ENCODE measurements at regions not wholly inside any gene's neighbourhood (a gene's known extent, or its start where the extent isn't known, plus 50 kb on each side); places are given as distances from the start of the nearest gene placed in this dataset.

- DNase-seq (ENCODE audit: low read depth), result no peak
- no peak overlapping the region for H3K4me3 ChIP-seq (ENCODE audit: low read depth, low read length)
- no peak for TF ChIP-seq CTCF (IDR thresholded peaks at IDR 0.05; ENCODE audit: insufficient read depth, low read depth, low read length)
These were observed 209.7 kb upstream of the TUT7 start for GRCh38 chr9:86563936-86564335.

- DNase-seq (ENCODE audit: low read depth), result peak; percentile 76
- no peak for TF ChIP-seq CTCF (IDR thresholded peaks at IDR 0.05; ENCODE audit: insufficient read depth, low read depth, low read length)
These were observed 209.1 kb upstream of the TUT7 start for GRCh38 chr9:86563350-86563749.

GRCh38 chr9:86562691-86563090, 208.5 kb upstream of the TUT7 start:
- no peak overlapping the region for H3K4me3 ChIP-seq (ENCODE audit: low read depth, low read length)
- no peak for DNase-seq (ENCODE audit: low read depth)
- no peak for TF ChIP-seq CTCF (IDR thresholded peaks at IDR 0.05; ENCODE audit: insufficient read depth, low read depth, low read length)

More at GRCh38 chr9:86563350-86563749, 209.1 kb upstream of the TUT7 start:
- H3K4me3 ChIP-seq (ENCODE audit: low read depth, low read length), result no peak overlapping the region

GRCh38 chr9:86557918-86558317, 203.7 kb upstream of the TUT7 start:
- H3K4me3 ChIP-seq (ENCODE audit: low read depth, low read length), result no peak overlapping the region
- DNase-seq (ENCODE audit: low read depth), result no peak
- no peak for TF ChIP-seq CTCF (IDR thresholded peaks at IDR 0.05; ENCODE audit: insufficient read depth, low read depth, low read length)

- TF ChIP-seq CTCF (IDR thresholded peaks at IDR 0.05; ENCODE audit: insufficient read depth, low read depth, low read length), result no peak
- no peak overlapping the region for H3K4me3 ChIP-seq (ENCODE audit: low read depth, low read length)
- DNase-seq (ENCODE audit: low read depth), result peak; percentile 85
These were observed 203.0 kb upstream of the TUT7 start for GRCh38 chr9:86557063-86557766.

- DNase-seq (ENCODE audit: low read depth), result no peak
- no peak for TF ChIP-seq CTCF (IDR thresholded peaks at IDR 0.05; ENCODE audit: insufficient read depth, low read depth, low read length)
- no peak overlapping the region for H3K4me3 ChIP-seq (ENCODE audit: low read depth, low read length)
These were observed 201.5 kb upstream of the TUT7 start for GRCh38 chr9:86555661-86556060.

- peak; percentile 60 for DNase-seq (ENCODE audit: low read depth)
- TF ChIP-seq CTCF (IDR thresholded peaks at IDR 0.05; ENCODE audit: insufficient read depth, low read depth, low read length), result no peak
- H3K4me3 ChIP-seq (ENCODE audit: low read depth, low read length), result no peak overlapping the region
These were observed 196.2 kb upstream of the TUT7 start for GRCh38 chr9:86550401-86550800.

All from fibroblast of villous mesenchyme (primary cell).